Body of pancreas (tissue), 4 donors: ENCODE measurements at regions not wholly inside any gene's neighbourhood (a gene's known extent, or its start where the extent isn't known, plus 50 kb on each side); places are given as distances from the start of the nearest gene placed in this dataset.

Experiments used
- CTCF ChIP-seq, 7 experiments: fragments of 450-650 bp in 4 of 7; fragments of 200-600 bp in 3 of 7; sonication (generic) in 3 of 7; IDR thresholded peaks; one replicate each; pipeline ENCODE4 v1.5.1; 2016 to 2019; ENCODE audit warnings: antibody characterized with exemption in 7 of 7
- POLR2A ChIP-seq, 3 donors: fragments of 450-650 bp; IDR thresholded peaks; one replicate each; pipeline ENCODE4 v1.6.1; 2016; ENCODE audit warnings: antibody characterized with exemption in 3 of 3, mild to moderate bottlenecking in 2 of 3

- TF ChIP-seq CTCF (IDR thresholded peaks at IDR 0.05) (no peak), POLR2A (IDR thresholded peaks at IDR 0.05) (no peak)
These were observed 563.6 kb upstream of the PKDCC start for GRCh38 chr2:41483982-41484857.
